HEK293T (cell line): ENCODE measurements at regions not wholly inside any gene's neighbourhood (a gene's known extent, or its start where the extent isn't known, plus 50 kb on each side); places are given as distances from the start of the nearest gene placed in this dataset.

Source experiments
- ELF4 ChIP-seq: fragments of 450-650 bp; IDR thresholded peaks from 2 replicates; pipeline ENCODE4 v1.6.1; 2017; ENCODE audit warnings: antibody characterized with exemption
- SP1 ChIP-seq: fragments of 450-650 bp; IDR thresholded peaks from 2 replicates; pipeline ENCODE4 v1.6.1; 2017
- SUZ12 ChIP-seq: fragments of 450-650 bp; IDR thresholded peaks from 2 replicates; pipeline ENCODE4 v1.6.1; 2016; ENCODE audit warnings: mild to moderate bottlenecking
- ZNF384 ChIP-seq: fragments of 450-650 bp; IDR thresholded peaks from 2 replicates; pipeline ENCODE4 v1.6.1; 2016

GRCh38 chr22:26777156-26777801 is 119.9 kb downstream of the MIAT start:
- TF ChIP-seq ZNF384 = no peak
- TF ChIP-seq SP1 = no peak
- TF ChIP-seq ELF4 = no peak
- TF ChIP-seq SUZ12 = no peak
